ENCODE measurements at regions not wholly inside any gene's neighbourhood (a gene's known extent, or its start where the extent isn't known, plus 50 kb on each side); places are given as distances from the start of the nearest gene placed in this dataset.

DNA sequence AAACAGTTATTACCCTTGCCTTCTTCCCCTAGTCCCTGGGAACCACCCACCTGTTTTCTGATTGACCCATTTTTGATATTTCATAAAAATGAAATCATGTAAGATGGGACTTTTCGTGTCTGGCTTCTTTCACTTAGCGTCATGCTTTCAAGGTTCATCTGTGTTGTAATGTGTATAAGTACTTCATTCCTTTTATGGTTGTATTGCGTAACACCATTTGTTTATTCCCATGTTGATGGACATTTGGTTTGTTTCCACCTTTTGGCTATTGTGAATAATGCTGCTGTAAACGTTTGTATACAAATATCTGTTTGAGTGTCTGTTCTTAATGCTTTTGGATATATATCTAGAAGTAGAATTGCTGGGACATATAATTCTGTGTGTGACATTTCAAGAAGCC is 650.1 kb upstream of the COX7C start:
- Histone ChIP-seq H3K18ac (ENCODE audit: low read length) (no peak overlapping the region), H3K23ac (ENCODE audit: low read depth, low read length, poor library complexity) (no peak overlapping the region), H3K4ac (ENCODE audit: low read length) (no peak overlapping the region)

DNA sequence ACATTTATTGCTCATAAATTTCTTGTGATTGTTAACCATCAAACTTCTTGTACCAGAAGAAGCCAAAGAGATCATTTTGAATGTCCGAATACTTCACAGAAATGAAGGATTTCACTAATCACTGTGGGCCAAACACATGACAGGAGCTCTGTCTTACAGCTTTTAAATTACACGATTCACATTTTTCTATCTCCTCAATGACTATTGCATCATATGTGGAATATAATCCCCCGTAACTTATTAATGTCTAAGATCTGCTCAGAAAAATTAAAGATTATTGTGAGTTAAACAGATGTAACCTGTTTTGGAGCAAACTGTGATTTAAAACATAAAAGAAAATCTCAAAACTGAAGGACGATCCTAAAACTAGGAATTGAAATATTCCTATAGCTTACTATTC is 645.2 kb upstream of the COX7C start:
- Histone ChIP-seq H3K36me3 (replicated peaks in 1 of 2; ENCODE audit: control insufficient read depth in 2 of 2, insufficient read depth in 2 of 2, low read length in 2 of 2) (no peaks in the 10 kb centered on the region), H2BK15ac (ENCODE audit: low read length) (no peak overlapping the region), H3K4me2 (ENCODE audit: insufficient read depth, low read length, poor library complexity, severe bottlenecking) (no peak overlapping the region), H3K27ac (replicated peaks; ENCODE audit: low read length) (no peak overlapping the region), H3K9me3 (replicated peaks in 1 of 2; ENCODE audit: control insufficient read depth in 2 of 2, insufficient read depth in 1 of 2, low read depth in 1 of 2, low read length in 2 of 2) (no peaks in the 10 kb centered on the region), H3K18ac (ENCODE audit: low read length) (no peak overlapping the region), H4K91ac (ENCODE audit: low read depth, low read length, poor library complexity) (no peak overlapping the region), H2BK5ac (ENCODE audit: low read length) (no peak overlapping the region), H3K23ac (ENCODE audit: low read depth, low read length, poor library complexity) (no peak overlapping the region), H3K4me3 (ENCODE audit: low read length in 2 of 2) (no peak overlapping the region), H3K79me1 (ENCODE audit: low read depth, low read length) (no peaks in the 10 kb centered on the region), H2AK5ac (ENCODE audit: low read depth, low read length) (no peak overlapping the region), H3K27me3 (ENCODE audit: control insufficient read depth in 3 of 3, insufficient read depth in 3 of 3, low read depth in 1 of 3, low read length in 3 of 3) (no peaks in the 10 kb centered on the region), H3K4ac (ENCODE audit: low read length) (no peak overlapping the region), H4K8ac (ENCODE audit: low read depth, low read length) (no peak overlapping the region), H3K9ac (ENCODE audit: low read depth, low read length, poor library complexity) (no peak overlapping the region), H2BK12ac (ENCODE audit: low read length) (no peak overlapping the region), H3K4me1 (ENCODE audit: control insufficient read depth in 2 of 2, insufficient read depth in 1 of 2, low read depth in 1 of 2, low read length in 2 of 2) (no peaks in the 10 kb centered on the region), H2AFZ (ENCODE audit: low read length) (no peak overlapping the region), H2BK120ac (ENCODE audit: low read depth, low read length) (no peak overlapping the region), H3K14ac (ENCODE audit: low read length) (no peak overlapping the region)
- WGBS, 2 donors (ENCODE audit: extremely low coverage in 2 of 2, insufficient read length in 2 of 2, insufficient replicate concordance in 1 of 2) = no CpG with 5 or more reads among the region's 4 CpGs
- DNase-seq (ENCODE audit: low spot score) = no peak

More for the DNA sequence above, 650.1 kb upstream of the COX7C start:
- Histone ChIP-seq H2BK5ac (ENCODE audit: low read length) (no peak overlapping the region), H3K4me3 (ENCODE audit: low read length in 2 of 2) (no peak overlapping the region), H3K9ac (ENCODE audit: low read depth, low read length, poor library complexity) (no peak overlapping the region), H3K79me1 (ENCODE audit: low read depth, low read length) (no peaks in the 10 kb centered on the region), H2AFZ (ENCODE audit: low read length) (no peak overlapping the region), H2BK15ac (ENCODE audit: low read length) (no peak overlapping the region), H3K4me1 (ENCODE audit: control insufficient read depth in 2 of 2, insufficient read depth in 1 of 2, low read depth in 1 of 2, low read length in 2 of 2) (no peaks in the 10 kb centered on the region), H2BK120ac (ENCODE audit: low read depth, low read length) (no peak overlapping the region), H3K14ac (ENCODE audit: low read length) (no peak overlapping the region), H3K27me3 (ENCODE audit: control insufficient read depth in 3 of 3, insufficient read depth in 3 of 3, low read depth in 1 of 3, low read length in 3 of 3) (no peaks in the 10 kb centered on the region), H3K9me3 (replicated peaks in 1 of 2; ENCODE audit: control insufficient read depth in 2 of 2, insufficient read depth in 1 of 2, low read depth in 1 of 2, low read length in 2 of 2) (no peaks in the 10 kb centered on the region), H3K27ac (replicated peaks; ENCODE audit: low read length) (no peak overlapping the region), H4K8ac (ENCODE audit: low read depth, low read length) (no peak overlapping the region), H2BK12ac (ENCODE audit: low read length) (no peak overlapping the region), H3K4me2 (ENCODE audit: insufficient read depth, low read length, poor library complexity, severe bottlenecking) (no peak overlapping the region), H2AK5ac (ENCODE audit: low read depth, low read length) (no peak overlapping the region), H3K36me3 (replicated peaks in 1 of 2; ENCODE audit: control insufficient read depth in 2 of 2, insufficient read depth in 2 of 2, low read length in 2 of 2) (no peaks in the 10 kb centered on the region), H4K91ac (ENCODE audit: low read depth, low read length, poor library complexity) (no peak overlapping the region)
- no peak for DNase-seq (ENCODE audit: low spot score)
- no CpG with 5 or more reads among the region's 4 CpGs for WGBS, 2 donors (ENCODE audit: extremely low coverage in 2 of 2, insufficient read length in 2 of 2, insufficient replicate concordance in 1 of 2)

DNA sequence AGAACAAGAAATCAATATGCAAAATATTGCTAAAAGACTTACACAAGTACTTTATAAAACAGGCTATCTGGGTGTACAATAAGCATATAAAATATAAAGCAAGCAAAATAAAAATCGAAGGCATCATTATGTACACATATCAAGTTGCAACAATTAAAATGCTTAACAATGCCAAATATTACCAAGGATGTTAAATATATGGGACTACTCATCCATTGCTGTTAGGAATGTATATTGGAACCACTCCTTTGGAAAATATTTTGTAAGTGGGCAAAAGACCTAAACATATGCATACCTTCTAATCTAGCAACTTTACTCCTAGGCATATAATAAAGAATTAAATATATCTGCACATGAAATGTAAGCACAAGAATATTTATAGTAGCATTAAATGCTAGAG is 632.6 kb upstream of the COX7C start:
- no peak overlapping the region for H3K4ac ChIP-seq (ENCODE audit: low read length)
- no peaks in the 10 kb centered on the region for H3K4me1 ChIP-seq (ENCODE audit: control insufficient read depth in 2 of 2, insufficient read depth in 1 of 2, low read depth in 1 of 2, low read length in 2 of 2)
- no peak overlapping the region for H4K91ac ChIP-seq (ENCODE audit: low read depth, low read length, poor library complexity)
- H3K18ac ChIP-seq (ENCODE audit: low read length) = no peak overlapping the region
- no peaks in the 10 kb centered on the region for H3K36me3 ChIP-seq (replicated peaks in 1 of 2; ENCODE audit: control insufficient read depth in 2 of 2, insufficient read depth in 2 of 2, low read length in 2 of 2)
- H3K4me2 ChIP-seq (ENCODE audit: insufficient read depth, low read length, poor library complexity, severe bottlenecking) = no peak overlapping the region
- H3K4me3 ChIP-seq (ENCODE audit: low read length in 2 of 2) = no peak overlapping the region
- no peak overlapping the region for H2AFZ ChIP-seq (ENCODE audit: low read length)
- H3K79me1 ChIP-seq (ENCODE audit: low read depth, low read length) = no peaks in the 10 kb centered on the region
- no peaks in the 10 kb centered on the region for H3K9me3 ChIP-seq (replicated peaks in 1 of 2; ENCODE audit: control insufficient read depth in 2 of 2, insufficient read depth in 1 of 2, low read depth in 1 of 2, low read length in 2 of 2)
- WGBS, 2 donors (ENCODE audit: extremely low coverage in 2 of 2, insufficient read length in 2 of 2, insufficient replicate concordance in 1 of 2) = no CpG with 5 or more reads among the region's 1 CpG
- no peak overlapping the region for H2AK5ac ChIP-seq (ENCODE audit: low read depth, low read length)
- H2BK120ac ChIP-seq (ENCODE audit: low read depth, low read length) = no peak overlapping the region
- H3K14ac ChIP-seq (ENCODE audit: low read length) = no peak overlapping the region
- no peak for DNase-seq (ENCODE audit: low spot score)
- H3K27me3 ChIP-seq (ENCODE audit: control insufficient read depth in 3 of 3, insufficient read depth in 3 of 3, low read depth in 1 of 3, low read length in 3 of 3) = no peaks in the 10 kb centered on the region
- no peak overlapping the region for H2BK5ac ChIP-seq (ENCODE audit: low read length)
- no peak overlapping the region for H3K27ac ChIP-seq (replicated peaks; ENCODE audit: low read length)
- H2BK12ac ChIP-seq (ENCODE audit: low read length) = no peak overlapping the region
- no peak overlapping the region for H3K9ac ChIP-seq (ENCODE audit: low read depth, low read length, poor library complexity)
- no peak overlapping the region for H4K8ac ChIP-seq (ENCODE audit: low read depth, low read length)
- H3K23ac ChIP-seq (ENCODE audit: low read depth, low read length, poor library complexity) = no peak overlapping the region
- no peak overlapping the region for H2BK15ac ChIP-seq (ENCODE audit: low read length)

DNA sequence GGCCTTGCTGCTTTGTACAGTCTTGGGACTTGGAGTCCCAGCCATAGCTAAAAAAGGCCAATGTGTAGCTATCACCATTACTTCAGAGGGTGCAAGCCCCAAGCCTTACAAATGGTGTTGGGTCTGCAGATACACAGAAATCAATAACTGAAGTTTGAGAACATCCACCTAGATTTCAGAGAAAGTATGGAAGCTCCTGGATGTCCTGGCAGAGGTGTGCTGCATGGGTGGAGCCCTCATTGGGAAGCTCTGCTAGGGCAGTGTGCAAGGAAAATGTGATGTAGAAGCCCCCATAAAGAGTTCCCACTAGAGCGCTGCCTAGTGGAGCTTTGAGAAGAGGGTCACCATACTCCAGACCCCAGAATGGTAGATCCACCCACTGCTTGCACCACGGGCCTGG is 626.7 kb upstream of the COX7C start:
- Histone ChIP-seq H3K36me3 (replicated peaks in 1 of 2; ENCODE audit: control insufficient read depth in 2 of 2, insufficient read depth in 2 of 2, low read length in 2 of 2) (no peaks in the 10 kb centered on the region), H2BK120ac (ENCODE audit: low read depth, low read length) (no peak overlapping the region), H4K8ac (ENCODE audit: low read depth, low read length) (no peak overlapping the region), H2BK15ac (ENCODE audit: low read length) (no peak overlapping the region), H4K91ac (ENCODE audit: low read depth, low read length, poor library complexity) (no peak overlapping the region), H3K4me3 (ENCODE audit: low read length in 2 of 2) (no peak overlapping the region), H3K23ac (ENCODE audit: low read depth, low read length, poor library complexity) (no peak overlapping the region), H3K27me3 (ENCODE audit: control insufficient read depth in 3 of 3, insufficient read depth in 3 of 3, low read depth in 1 of 3, low read length in 3 of 3) (no peaks in the 10 kb centered on the region), H3K4me1 (ENCODE audit: control insufficient read depth in 2 of 2, insufficient read depth in 1 of 2, low read depth in 1 of 2, low read length in 2 of 2) (no peaks in the 10 kb centered on the region), H3K4ac (ENCODE audit: low read length) (no peak overlapping the region), H2BK5ac (ENCODE audit: low read length) (no peak overlapping the region), H3K9me3 (replicated peaks in 1 of 2; ENCODE audit: control insufficient read depth in 2 of 2, insufficient read depth in 1 of 2, low read depth in 1 of 2, low read length in 2 of 2) (peaks cover 0 to 6% of the 10 kb centered on the region in 2 donors), H3K27ac (replicated peaks; ENCODE audit: low read length) (no peak overlapping the region), H3K79me1 (ENCODE audit: low read depth, low read length) (no peaks in the 10 kb centered on the region), H2AK5ac (ENCODE audit: low read depth, low read length) (no peak overlapping the region), H2AFZ (ENCODE audit: low read length) (no peak overlapping the region), H3K4me2 (ENCODE audit: insufficient read depth, low read length, poor library complexity, severe bottlenecking) (no peak overlapping the region), H3K18ac (ENCODE audit: low read length) (no peak overlapping the region), H3K9ac (ENCODE audit: low read depth, low read length, poor library complexity) (no peak overlapping the region), H2BK12ac (ENCODE audit: low read length) (no peak overlapping the region), H3K14ac (ENCODE audit: low read length) (no peak overlapping the region)
- no CpG with 5 or more reads among the region's 2 CpGs for WGBS, 2 donors (ENCODE audit: extremely low coverage in 2 of 2, insufficient read length in 2 of 2, insufficient replicate concordance in 1 of 2)
- no peak for DNase-seq (ENCODE audit: low spot score)

Data from neuronal stem cell (in vitro differentiated cells).